CD14-positive monocyte (primary cell): ENCODE measurements at regions not wholly inside any gene's neighbourhood (a gene's known extent, or its start where the extent isn't known, plus 50 kb on each side); places are given as distances from the start of the nearest gene placed in this dataset.

Experiments used
- DNase-seq, 3 donors: peaks; one replicate each; pipeline ENCODE4 v3.0.0-alpha.2; 2011 to 2022
- H2AFZ ChIP-seq: 2 replicates; pipeline ENCODE4 v1.6.0; 2012; ENCODE audit warnings: mild to moderate bottlenecking, low read depth, low read length, inconsistent platforms; ENCODE audit not compliant: insufficient read depth, poor library complexity, severe bottlenecking
- H3K27ac ChIP-seq, 2 donors: 1 replicate in 1 of 2; 2 replicates in 1 of 2; pipeline ENCODE4 v1.5.1; 2012 to 2013; ENCODE audit warnings: low read length in 2 of 2, control low read depth in 1 of 2, inconsistent platforms in 1 of 2, low read depth in 1 of 2, mild to moderate bottlenecking in 1 of 2
- H3K27me3 ChIP-seq, 2 donors: one replicate each; pipeline versions ENCODE4 v1.6.0 to v1.6.1; 2011 to 2013; ENCODE audit warnings: low read length in 2 of 2; ENCODE audit not compliant: control insufficient read depth in 2 of 2, insufficient read depth in 2 of 2
- H3K36me3 ChIP-seq, 2 donors: replicated peaks in 1 of 2; 1 replicate in 1 of 2; 2 replicates in 1 of 2; pipeline versions ENCODE4 v1.5.1 to v1.6.1; 2012 to 2013; ENCODE audit warnings: low read length in 2 of 2, control low read depth in 1 of 2, inconsistent platforms in 1 of 2, mild to moderate bottlenecking in 1 of 2; ENCODE audit not compliant: insufficient read depth in 2 of 2, control insufficient read depth in 1 of 2
- H3K4me1 ChIP-seq, 2 donors: 1 replicate in 1 of 2; 2 replicates in 1 of 2; pipeline versions ENCODE4 v1.5.1 to v1.6.1; 2012 to 2013; ENCODE audit warnings: low read length in 2 of 2, control low read depth in 1 of 2, inconsistent platforms in 1 of 2, mild to moderate bottlenecking in 1 of 2, moderate library complexity in 1 of 2; ENCODE audit not compliant: insufficient read depth in 2 of 2, control insufficient read depth in 1 of 2
- H3K4me2 ChIP-seq: replicated peaks from 2 replicates; pipeline ENCODE3; 2012; ENCODE audit warnings: low read length, moderate library complexity, mild to moderate bottlenecking; ENCODE audit not compliant: poor library complexity, severe bottlenecking; ENCODE audit errors: extremely low read depth
- H3K4me3 ChIP-seq, 3 experiments: fragments of 200-600 bp in 1 of 3; sonication (generic) in 1 of 3; replicated peaks in 1 of 3; 1 replicate in 2 of 3; 2 replicates in 1 of 3; pipeline ENCODE4 v1.5.1; 2011 to 2013; ENCODE audit warnings: low read length in 3 of 3, mild to moderate bottlenecking in 3 of 3, control low read depth in 2 of 3, low read depth in 2 of 3, inconsistent platforms in 1 of 3, moderate library complexity in 1 of 3
- H3K79me2 ChIP-seq: 2 replicates; pipeline ENCODE4 v1.6.0; 2012; ENCODE audit warnings: mild to moderate bottlenecking, control low read depth, inconsistent platforms, low read length, moderate library complexity; ENCODE audit not compliant: insufficient read depth
- H3K9ac ChIP-seq: 2 replicates; pipeline ENCODE4 v1.6.0; 2017; ENCODE audit warnings: low read length, mild to moderate bottlenecking; ENCODE audit not compliant: insufficient read depth, poor library complexity, severe bottlenecking
- H3K9me3 ChIP-seq, 2 donors: replicated peaks in 1 of 2; 1 replicate in 1 of 2; 2 replicates in 1 of 2; pipeline versions ENCODE4 v1.5.1 to v1.6.1; 2012 to 2013; ENCODE audit warnings: low read length in 2 of 2, control low read depth in 1 of 2; ENCODE audit not compliant: control insufficient read depth in 1 of 2, insufficient read depth in 1 of 2
- H4K20me1 ChIP-seq: 2 replicates; pipeline ENCODE4 v1.6.0; 2012; ENCODE audit warnings: mild to moderate bottlenecking, low read length, control low read depth, moderate library complexity; ENCODE audit not compliant: insufficient read depth
- H3K27ac Mint-ChIP-seq, 7 donors: one replicate each; pipeline ENCODE4 v1.8.0; 2020; ENCODE audit warnings: mild to moderate bottlenecking in 7 of 7, mixed read lengths in 7 of 7, moderate library complexity in 6 of 7, inconsistent platforms in 2 of 7
- H3K27me3 Mint-ChIP-seq, 3 donors: one replicate each; pipeline ENCODE4 v1.8.0; 2021 to 2022; ENCODE audit warnings: low read depth in 3 of 3, mild to moderate bottlenecking in 3 of 3, mixed read lengths in 3 of 3, moderate library complexity in 3 of 3, inconsistent platforms in 1 of 3
- H3K36me3 Mint-ChIP-seq, 2 donors: one replicate each; pipeline ENCODE4 v1.8.0; 2020; ENCODE audit warnings: mixed read lengths in 2 of 2, inconsistent platforms in 1 of 2, mild to moderate bottlenecking in 1 of 2
- H3K4me1 Mint-ChIP-seq: one replicate; pipeline ENCODE4 v1.8.0; 2020; ENCODE audit warnings: mild to moderate bottlenecking, mixed read lengths
- H3K4me3 Mint-ChIP-seq, 2 donors: one replicate each; pipeline ENCODE4 v1.8.0; 2020; ENCODE audit warnings: mild to moderate bottlenecking in 2 of 2, mixed read lengths in 2 of 2, moderate library complexity in 1 of 2
- H3K9me3 Mint-ChIP-seq, 7 donors: one replicate each; pipeline ENCODE4 v1.8.0; 2020 to 2022; ENCODE audit warnings: mixed read lengths in 7 of 7, mild to moderate bottlenecking in 6 of 7, moderate library complexity in 6 of 7, inconsistent platforms in 2 of 7
- WGBS: methylation state at CpG from one replicate; pipeline ENCODE4 v1.1.5; 2013; ENCODE audit warnings: missing lambda C conversion rate; ENCODE audit not compliant: insufficient coverage; 5-methylcytosine and 5-hydroxymethylcytosine counted together
- intact Hi-C, 2 donors: fragments of 100-400 bp; cut with micrococcal nuclease; formaldehyde crosslinking; loops; one replicate each; pipeline versions ENCODE4 v1.15.0 to v1.15.1; 2023
- TF ChIP-seq, protein P1 (sequence below): fragments of 200-600 bp; IDR thresholded peaks from one replicate; pipeline ENCODE4 v1.8.0; 2022; ENCODE audit warnings: antibody characterized with exemption, mild to moderate bottlenecking

GRCh38 chr5:159456722-159457465 is 126.6 kb upstream of the IL12B start:
- H3K4me1 Mint-ChIP-seq = peaks cover 41% of the 10 kb centered on the region

GRCh38 chr5:159458217-159458711 is 128.0 kb upstream of the IL12B start:
- Mint-ChIP-seq H3K4me1 (peaks cover 31% of the 10 kb centered on the region), H3K36me3 (no peaks in the 10 kb centered on the region), H3K27me3 (peaks cover 11 to 22% (median 19%) of the 10 kb centered on the region in 3 donors), H3K4me3 (no peak overlapping the region), H3K27ac (peak overlapping the region; percentile 17 to 93 (median 77)), H3K9me3 (peaks cover 0 to 5% (median 0%) of the 10 kb centered on the region in 7 donors)
- Histone ChIP-seq H3K27me3 (peaks cover 2 to 12% of the 10 kb centered on the region in 2 donors), H2AFZ (no peak overlapping the region), H3K36me3 (no peaks in the 10 kb centered on the region), H3K4me3 (no peak overlapping the region), H3K4me2 (no peak overlapping the region), H4K20me1 (no peaks in the 10 kb centered on the region), H3K27ac (no peak overlapping the region), H3K4me1 (peaks cover 15 to 25% of the 10 kb centered on the region in 2 donors), H3K9me3 (no peaks in the 10 kb centered on the region), H3K79me2 (no peaks in the 10 kb centered on the region), H3K9ac (no peak overlapping the region)
- intact Hi-C loops = loop anchor here in 1 of 2 donors (5.0 kb wide), 1 partner anchor 126 kb away; the partner anchor contains the start of gene IL12B
- TF ChIP-seq, protein P1, sequence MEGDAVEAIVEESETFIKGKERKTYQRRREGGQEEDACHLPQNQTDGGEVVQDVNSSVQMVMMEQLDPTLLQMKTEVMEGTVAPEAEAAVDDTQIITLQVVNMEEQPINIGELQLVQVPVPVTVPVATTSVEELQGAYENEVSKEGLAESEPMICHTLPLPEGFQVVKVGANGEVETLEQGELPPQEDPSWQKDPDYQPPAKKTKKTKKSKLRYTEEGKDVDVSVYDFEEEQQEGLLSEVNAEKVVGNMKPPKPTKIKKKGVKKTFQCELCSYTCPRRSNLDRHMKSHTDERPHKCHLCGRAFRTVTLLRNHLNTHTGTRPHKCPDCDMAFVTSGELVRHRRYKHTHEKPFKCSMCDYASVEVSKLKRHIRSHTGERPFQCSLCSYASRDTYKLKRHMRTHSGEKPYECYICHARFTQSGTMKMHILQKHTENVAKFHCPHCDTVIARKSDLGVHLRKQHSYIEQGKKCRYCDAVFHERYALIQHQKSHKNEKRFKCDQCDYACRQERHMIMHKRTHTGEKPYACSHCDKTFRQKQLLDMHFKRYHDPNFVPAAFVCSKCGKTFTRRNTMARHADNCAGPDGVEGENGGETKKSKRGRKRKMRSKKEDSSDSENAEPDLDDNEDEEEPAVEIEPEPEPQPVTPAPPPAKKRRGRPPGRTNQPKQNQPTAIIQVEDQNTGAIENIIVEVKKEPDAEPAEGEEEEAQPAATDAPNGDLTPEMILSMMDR = no peak
- WGBS = 72% methylated on average over 2 of the region's 4 CpGs
- DNase-seq = peak; percentile 35 to 89 (median 52)

More at GRCh38 chr5:159456722-159457465, 126.6 kb upstream of the IL12B start:
- peaks cover 11 to 24% (median 22%) of the 10 kb centered on the region in 3 donors for H3K27me3 Mint-ChIP-seq
- Histone ChIP-seq H3K79me2 (no peaks in the 10 kb centered on the region), H2AFZ (no peak overlapping the region), H3K4me2 (no peak overlapping the region), H3K4me1 (peaks cover 15 to 25% of the 10 kb centered on the region in 2 donors), H3K9ac (no peak overlapping the region), H4K20me1 (no peaks in the 10 kb centered on the region), H3K27ac (no peak overlapping the region), H3K9me3 (no peaks in the 10 kb centered on the region), H3K36me3 (no peaks in the 10 kb centered on the region), H3K27me3 (peaks cover 2 to 12% of the 10 kb centered on the region in 2 donors), H3K4me3 (no peak overlapping the region)
- peak overlapping the region in 3 of 7 donors; percentile 3 to 73 (median 63) for H3K27ac Mint-ChIP-seq
- H3K36me3 Mint-ChIP-seq = no peaks in the 10 kb centered on the region
- intact Hi-C loops = loop anchor here in 1 of 2 donors (5.0 kb wide), 1 partner anchor 125 kb away; the partner anchor contains the start of gene IL12B
- peaks cover 0 to 5% (median 0%) of the 10 kb centered on the region in 7 donors for H3K9me3 Mint-ChIP-seq
- H3K4me3 Mint-ChIP-seq = peak overlapping the region in 1 of 2 donors; percentile 39
- DNase-seq = peak; percentile 19 to 89 (median 29)
- TF ChIP-seq, protein P1 = no peak
